ENCODE measurements at regions not wholly inside any gene's neighbourhood (a gene's known extent, or its start where the extent isn't known, plus 50 kb on each side); places are given as distances from the start of the nearest gene placed in this dataset.
"Not testable (repeated sequence)": the region's sequence is repeated elsewhere in the genome, so short reads cannot be mapped to it uniquely, and the experiment has no call there.

DNA sequence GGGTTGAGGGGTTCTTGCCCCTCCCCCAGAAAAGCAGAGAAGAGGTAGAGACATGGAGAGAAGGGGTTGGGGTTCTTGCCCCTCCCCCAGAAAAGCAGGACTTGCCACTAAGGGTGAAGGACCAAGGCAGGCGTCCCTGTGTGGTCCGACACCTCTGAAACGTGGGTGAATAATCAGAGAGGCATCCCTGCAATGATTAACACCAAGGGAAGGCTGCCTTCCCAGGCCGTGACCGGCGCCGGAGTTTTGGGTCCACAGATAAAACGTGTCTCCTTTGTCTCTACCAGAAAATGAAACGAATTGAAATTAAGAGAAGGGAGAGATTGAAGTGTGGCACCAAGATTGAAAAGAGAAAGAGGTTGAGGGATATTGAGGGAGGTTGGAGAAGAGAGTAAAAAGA lies 778.2 kb downstream of the UQCRFS1 start:
- DNase-seq (ENCODE audit: low read depth); H3K4me3 ChIP-seq (ENCODE audit: low read depth, low read length): not testable (repeated sequence)

DNA sequence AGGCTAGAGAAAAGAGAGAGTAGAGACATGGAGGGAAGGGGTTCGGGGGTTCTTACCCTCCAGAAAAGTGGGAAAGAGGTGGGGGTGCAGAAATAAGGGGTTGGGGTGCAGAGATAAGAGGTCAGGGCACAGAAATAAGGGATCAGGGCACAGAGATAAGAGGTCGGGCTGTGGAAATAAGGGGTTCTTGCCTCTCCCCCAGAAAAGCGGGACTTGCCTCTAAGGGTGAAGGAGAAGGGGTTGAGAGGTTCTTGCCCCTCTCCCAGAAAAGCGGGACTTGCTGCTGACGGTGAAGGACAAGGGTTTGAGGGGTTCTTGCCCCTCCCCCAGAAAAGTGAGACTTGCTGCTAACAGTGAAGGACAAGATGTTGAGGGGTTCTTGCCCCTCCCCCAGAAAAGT lies 778.6 kb downstream of the UQCRFS1 start:
- H3K4me3 ChIP-seq (ENCODE audit: low read depth, low read length); DNase-seq (ENCODE audit: low read depth): not testable (repeated sequence)

DNA sequence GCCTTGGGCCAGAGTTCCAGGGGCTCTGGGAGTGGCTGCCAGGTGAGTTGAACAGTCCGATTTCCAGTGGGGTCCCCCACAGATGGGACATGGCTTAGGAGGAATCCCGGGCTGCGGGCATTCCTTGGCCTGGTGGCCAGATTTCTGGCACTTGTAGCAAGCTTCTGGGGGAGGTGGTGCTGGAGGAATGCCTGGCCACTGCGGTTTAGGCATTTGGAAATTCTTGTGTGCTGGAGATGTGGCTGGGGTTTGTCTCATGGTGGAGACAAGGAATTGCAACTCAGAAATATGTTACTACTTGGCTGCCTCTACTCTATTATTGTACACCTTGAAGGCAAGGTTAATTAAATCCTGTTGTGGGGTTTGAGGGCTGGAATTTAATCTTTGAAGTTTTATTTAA lies 779.8 kb downstream of the UQCRFS1 start:
- DNase-seq (ENCODE audit: low read depth); H3K4me3 ChIP-seq (ENCODE audit: low read depth, low read length): not testable (repeated sequence)

DNA sequence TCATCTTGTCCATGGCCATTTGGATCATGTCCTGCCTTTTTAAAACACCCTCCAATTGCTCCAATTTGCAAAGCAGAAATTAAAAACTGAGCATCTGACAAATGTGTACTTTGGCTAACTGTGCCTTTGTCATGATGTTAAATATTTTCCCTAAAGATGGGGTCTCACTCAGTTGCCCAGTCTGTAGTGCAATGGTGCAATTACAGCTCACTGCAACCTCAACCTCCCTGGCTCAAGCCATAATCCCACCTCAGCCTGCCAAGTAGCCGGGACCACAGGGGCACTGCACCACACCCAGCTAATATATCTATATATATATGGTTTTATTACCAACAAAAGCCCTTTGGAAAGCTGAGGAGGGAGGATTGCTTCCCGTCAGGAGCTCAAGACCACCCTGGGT lies 782.7 kb downstream of the UQCRFS1 start:
- H3K4me3 ChIP-seq (ENCODE audit: low read depth, low read length) = no peak overlapping the region

DNA sequence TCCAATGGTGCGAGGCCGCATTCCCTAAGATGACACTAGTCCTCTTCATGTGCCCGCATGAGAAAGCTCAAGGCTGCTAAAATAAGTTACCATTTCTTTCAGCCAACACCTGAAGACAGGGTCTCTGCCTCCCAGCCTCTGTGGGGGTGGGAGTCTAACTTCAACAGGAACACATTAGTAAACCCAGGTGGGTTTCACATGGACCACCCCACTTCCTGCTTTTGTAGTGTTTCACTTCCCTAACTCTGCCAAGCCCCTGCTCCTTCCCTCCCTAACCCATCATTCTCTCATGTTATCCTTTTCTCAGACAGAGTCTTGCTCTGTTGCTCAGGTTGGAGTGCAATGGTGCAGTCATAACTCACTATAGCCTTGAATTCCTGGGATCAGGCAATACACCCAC lies 783.6 kb downstream of the UQCRFS1 start:
- no peak for DNase-seq (ENCODE audit: low read depth)

More for the DNA sequence above, 782.7 kb downstream of the UQCRFS1 start:
- DNase-seq (ENCODE audit: low read depth) = no peak

DNA sequence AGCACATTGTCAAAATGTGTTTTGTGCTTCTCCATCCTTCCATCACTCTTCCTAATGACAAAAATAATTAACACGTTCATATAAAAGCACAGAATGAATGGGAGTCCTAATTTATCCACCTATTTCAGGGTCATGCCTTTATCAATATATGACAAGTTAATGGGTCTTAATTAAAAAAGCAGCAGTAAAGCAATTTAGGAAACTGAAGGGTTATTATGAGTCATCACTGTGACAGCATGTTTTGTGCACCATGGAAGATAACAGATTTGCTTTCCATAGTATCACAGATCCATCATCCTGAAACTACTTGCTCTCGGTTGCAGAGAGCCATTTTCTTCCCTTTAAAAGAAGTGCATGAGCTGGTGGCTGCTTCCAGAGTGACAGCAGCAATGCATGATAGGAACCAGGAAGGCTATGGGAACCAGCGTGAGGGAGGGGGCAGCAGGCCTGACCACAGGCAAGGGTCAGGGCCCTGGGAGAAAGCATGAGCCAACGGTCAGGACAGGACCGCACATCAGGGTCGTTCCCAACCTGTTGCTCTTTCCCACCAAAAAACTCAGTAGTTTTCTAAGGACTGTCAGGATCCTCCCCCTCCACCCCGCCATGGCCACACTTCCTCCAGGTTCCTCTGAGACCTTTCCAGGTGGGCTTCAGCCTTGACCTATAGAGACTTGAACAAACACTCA lies 784.1 kb downstream of the UQCRFS1 start:
- no peak overlapping the region for H3K4me3 ChIP-seq (ENCODE audit: low read depth, low read length)
- no peak for DNase-seq (ENCODE audit: low read depth)

More for the DNA sequence above, 783.6 kb downstream of the UQCRFS1 start:
- H3K4me3 ChIP-seq (ENCODE audit: low read depth, low read length) = no peak overlapping the region

DNA sequence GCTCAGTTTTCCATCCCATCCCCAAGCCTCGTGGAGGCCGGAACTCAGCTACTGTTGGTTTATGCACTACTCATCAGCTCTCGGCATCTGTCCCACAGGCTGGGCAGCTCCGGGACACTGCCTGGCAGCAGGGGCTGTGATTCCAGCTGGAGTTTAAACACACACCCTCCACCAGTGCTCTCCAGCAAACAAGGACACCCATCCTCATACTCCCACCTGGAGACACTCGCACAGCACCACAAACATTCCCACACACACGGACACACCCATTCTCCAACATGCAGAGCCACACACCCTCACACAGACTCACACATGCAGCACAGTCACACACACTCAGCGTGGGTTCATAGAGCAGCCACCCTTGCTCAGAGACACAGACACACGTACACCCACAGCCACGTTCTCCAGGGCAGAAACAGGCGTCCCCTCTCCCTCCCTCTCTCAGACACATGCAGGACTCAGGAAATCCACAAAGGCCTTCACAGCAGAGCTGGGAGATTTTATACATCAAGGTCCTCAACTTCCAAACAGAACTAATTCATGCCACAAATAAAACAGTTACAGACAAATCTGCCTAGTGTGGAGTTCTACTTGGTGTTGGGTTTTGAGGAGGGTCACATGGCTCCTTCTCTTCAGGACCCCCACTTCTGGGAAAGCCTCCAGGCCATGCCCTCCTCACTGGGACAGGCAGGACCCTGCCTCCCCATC lies 785.4 kb downstream of the UQCRFS1 start:
- no peak for DNase-seq (ENCODE audit: low read depth)
- H3K4me3 ChIP-seq (ENCODE audit: low read depth, low read length) = no peak overlapping the region

DNA sequence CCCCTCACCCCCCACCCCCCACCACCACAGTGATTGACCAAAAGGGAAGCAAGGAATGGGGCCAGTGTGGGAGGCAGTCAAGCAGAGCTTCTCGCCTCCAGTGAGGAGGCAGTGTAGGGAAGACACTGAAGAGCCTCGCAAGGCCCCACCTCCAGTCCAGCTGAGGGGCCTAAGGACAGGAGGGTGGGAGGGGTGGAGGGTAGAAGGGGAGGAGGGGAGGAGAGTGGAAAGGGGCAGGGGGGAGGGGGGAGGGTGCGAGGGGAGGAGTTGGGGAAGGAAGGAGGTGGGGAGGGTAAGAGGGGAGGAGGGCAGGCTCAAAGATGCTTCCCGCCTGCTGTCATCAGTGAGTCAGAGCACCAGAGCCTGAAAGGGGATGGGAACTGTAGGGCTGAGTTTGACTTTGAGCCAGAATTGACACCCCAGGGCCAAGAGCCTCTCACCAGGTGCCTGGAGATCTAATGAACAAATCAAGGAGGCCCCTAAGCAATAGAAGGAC lies 786.2 kb downstream of the UQCRFS1 start:
- DNase-seq (ENCODE audit: low read depth) = peak; percentile 32
- no peak overlapping the region for H3K4me3 ChIP-seq (ENCODE audit: low read depth, low read length)

DNA sequence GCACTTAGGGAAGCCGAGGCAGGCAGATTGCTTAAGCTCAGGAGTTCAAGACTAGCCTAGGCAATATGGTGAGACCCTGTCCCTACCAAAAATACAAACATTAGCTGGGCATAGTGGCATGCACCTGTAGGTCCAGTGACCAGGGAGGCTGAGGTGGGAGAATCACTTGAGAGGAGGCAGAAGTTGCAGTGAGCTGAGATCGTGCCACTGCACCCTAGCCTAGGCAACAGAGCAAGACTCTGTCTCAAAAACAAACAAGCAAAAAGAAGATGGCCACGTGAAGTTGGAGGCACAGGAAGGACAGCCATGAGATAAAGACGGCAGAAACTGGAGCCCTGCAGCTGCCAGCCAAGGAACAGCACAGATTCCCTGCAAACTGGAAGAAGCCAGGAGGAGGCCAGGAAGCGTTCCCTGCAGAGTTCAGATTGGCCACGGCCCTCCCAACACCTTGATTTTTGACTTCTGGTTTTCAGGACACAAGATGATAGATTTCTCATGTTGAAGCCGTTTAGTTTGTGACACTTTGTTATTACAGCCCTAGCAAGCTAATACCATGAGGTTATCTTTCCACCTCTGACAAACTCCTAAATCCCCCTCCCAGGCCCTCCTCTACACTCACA lies 786.7 kb downstream of the UQCRFS1 start:
- H3K4me3 ChIP-seq (ENCODE audit: low read depth, low read length) = no peak overlapping the region
- DNase-seq (ENCODE audit: low read depth) = no peak

DNA sequence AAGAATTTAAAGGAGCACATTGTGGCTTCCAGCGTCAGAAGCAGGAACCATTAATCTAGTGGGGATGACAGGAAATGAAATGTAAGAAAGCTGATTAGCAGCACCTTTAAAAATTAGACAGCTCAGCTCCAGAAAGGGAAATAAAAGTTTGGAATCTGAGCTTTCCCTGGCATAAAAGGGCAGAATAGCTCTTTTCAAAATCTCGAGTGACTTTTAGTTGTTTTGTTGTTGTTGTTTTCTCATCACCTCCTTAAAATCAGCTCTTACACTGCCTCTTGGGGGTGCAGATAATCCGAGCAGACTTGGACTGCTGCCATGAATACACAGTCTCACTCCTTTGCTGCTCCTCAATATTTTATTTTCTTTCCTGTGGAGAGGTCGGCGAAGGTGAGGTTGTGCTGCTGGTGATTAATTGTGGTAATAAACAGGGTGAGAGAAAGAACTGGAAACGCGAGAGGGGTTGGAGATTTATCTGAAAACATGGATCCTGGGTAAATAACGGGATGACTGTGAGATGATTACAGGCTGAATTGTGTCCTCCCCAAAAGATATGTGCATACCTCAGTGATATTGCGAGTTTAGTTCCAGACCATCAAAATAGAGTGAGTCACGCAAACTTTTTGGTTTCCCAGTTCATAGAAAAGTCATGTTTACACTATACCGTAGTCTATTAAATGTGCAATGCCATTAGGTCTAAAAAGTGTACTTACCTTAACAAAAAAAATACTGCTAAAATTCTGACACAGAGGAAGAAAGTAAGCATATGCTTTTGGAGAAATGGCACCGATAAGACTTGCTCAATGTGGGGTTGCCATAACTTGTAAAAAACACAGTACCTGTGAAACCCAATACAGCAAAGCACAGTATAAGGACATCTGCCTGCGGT lies 787.7 kb downstream of the UQCRFS1 start:
- H3K4me3 ChIP-seq (ENCODE audit: low read depth, low read length) = no peak overlapping the region
- DNase-seq (ENCODE audit: low read depth) = no peak

DNA sequence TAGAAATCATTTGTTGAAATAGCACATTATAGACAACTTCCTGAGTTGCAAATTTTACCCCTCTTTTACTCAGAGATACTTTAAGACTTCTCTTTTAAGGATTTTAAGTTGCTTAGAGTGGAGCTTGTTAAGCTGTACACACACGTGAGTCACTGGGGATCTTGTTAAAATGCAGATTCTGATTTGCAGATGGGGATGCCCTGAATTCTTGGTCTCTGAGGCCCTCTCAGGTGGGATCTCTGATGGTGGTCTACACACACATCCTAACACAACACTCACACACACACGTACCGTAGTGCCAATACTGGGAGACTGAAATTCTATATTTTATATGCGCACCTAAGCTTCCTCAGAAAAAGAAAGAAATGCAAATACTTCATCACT lies 788.3 kb downstream of the UQCRFS1 start:
- no peak overlapping the region for H3K4me3 ChIP-seq (ENCODE audit: low read depth, low read length)
- no peak for DNase-seq (ENCODE audit: low read depth)

DNA sequence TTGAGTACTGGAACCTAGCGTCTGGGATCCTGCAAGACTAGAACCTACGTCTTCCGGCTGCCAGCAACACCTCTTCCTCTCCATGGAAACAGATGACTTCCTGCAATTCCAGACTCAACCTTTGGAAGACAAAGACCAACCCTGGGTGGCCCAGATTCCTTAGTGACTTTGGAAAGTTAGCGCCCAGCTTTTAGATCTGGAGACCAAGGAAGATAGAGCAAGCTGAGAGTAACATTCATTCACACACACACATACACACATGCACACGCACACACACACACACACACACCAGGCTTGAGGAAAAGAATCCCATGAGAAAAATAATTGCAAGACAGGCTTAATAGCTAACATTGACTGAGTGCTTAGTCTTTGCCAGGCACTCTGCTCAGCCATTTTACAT lies 788.9 kb downstream of the UQCRFS1 start:
- no peak for DNase-seq (ENCODE audit: low read depth)
- H3K4me3 ChIP-seq (ENCODE audit: low read depth, low read length) = no peak overlapping the region

DNA sequence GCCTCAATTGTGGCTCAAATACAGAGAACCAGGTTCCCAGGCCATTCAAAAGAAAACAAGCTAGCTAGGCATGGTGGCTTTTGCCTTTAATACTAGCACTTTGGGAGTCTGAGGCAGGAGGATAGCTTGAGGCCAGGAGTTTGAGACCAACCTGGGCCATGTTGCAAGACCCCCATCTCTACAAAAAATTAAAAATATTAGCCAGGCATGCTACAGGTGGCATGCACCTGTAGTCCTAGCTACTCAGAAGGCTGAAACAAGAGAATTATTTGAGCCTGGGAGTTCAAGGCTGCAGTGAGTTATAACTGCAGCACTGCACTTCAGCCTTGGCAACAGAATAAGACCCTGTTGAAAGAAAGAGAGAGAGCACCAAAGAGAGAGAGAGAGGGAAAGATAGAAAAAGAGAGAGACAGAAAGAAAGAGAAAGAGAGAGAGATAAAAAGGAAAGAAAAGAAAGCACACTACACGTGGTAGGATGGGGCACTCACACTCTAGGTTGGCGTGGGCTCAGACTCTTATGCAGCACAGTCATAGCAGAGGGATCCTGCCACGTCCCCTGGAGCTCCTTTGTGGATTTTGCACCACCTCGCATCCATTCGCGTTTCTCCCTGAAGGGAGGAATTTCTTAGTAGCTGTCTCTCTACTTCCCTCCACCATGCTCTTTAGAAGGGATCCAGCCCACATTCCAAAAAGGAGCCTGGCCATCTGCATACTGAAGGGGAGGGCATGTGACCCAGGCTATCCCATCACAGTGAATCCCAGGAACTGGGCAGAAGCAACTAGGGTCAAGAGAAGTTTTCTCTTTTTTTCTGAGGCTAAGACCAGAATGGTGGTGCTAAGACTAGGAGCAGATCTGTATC lies 789.9 kb downstream of the UQCRFS1 start:
- no peak overlapping the region for H3K4me3 ChIP-seq (ENCODE audit: low read depth, low read length)
- DNase-seq (ENCODE audit: low read depth) = no peak

DNA sequence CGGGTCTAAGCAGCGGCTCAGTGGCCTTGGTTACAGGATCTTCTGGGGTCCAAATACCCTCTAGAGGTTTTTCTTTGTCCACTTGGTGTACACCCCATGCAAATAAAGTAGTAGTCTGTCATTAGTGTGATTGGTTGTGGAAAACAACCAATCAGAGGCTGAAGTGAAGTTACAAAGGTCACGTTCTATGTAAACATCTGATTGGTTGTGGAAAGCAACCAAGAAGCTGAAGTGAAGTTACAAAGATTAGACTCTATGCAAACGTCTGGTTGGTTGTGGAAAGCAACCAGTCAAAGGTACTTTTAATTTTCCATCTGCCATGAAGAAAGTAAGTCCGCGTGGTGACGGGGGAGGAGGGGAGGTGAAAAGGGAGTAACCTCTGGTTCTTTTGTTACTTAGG lies 790.9 kb downstream of the UQCRFS1 start:
- H3K4me3 ChIP-seq (ENCODE audit: low read depth, low read length) = no peak overlapping the region
- no peak for DNase-seq (ENCODE audit: low read depth)

DNA sequence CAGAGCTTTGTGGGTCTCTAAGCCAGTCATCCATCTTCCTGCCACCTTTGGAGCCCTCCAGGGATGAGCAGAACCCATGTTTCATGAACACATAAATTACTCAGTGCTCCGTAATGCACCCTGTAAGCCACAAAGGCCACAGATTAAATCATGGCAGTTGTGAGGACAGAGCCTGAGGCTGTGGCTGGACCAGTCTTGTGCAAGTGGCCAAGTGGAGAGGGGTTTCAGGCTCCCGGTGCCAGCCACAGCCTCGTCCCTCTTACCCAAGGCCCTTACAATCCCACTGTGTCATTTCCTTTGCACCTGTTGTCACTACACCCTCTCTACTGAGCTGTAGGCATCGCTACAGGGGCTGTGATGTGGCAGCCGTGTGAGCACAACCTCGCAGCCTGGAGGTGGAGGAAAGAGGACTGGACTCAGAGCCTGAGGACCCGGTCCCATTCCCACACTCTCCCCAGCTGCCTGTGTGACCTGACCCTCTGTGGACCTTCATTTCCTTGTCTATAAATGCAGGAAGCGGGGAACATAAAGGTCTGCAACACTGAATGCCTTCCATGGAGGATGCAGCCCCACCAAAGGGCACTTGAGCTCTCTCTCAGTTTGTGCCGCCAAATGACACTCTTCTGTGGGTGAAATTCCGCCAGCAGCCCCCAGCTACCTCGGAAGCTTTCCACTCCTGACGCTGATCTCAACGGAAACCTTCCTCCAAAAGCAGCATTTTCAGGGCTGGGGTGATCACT lies 792.0 kb downstream of the UQCRFS1 start:
- DNase-seq (ENCODE audit: low read depth) = no peak

DNA sequence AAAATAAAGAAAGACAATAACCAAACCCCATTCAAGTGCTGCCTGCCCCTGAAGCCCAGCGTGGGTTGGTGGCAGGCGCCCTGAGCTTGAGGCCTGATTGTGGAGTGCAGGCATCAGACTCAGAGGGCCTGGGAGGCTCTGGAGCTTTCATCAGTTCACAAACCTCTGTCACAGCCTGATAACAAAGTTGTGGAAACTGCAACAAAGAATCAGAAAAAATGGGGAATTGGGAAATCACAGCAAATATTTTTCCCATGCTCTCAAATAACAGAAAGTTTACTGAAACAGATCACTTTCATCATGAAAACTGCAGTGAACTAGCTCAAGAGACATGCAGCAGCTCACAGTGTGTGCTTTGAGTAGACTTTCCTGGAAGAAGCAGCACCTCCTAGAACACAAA lies 793.6 kb downstream of the UQCRFS1 start:
- no peak overlapping the region for H3K4me3 ChIP-seq (ENCODE audit: low read depth, low read length)
- DNase-seq (ENCODE audit: low read depth) = no peak

More for the DNA sequence above, 792.0 kb downstream of the UQCRFS1 start:
- H3K4me3 ChIP-seq (ENCODE audit: low read depth, low read length) = no peak overlapping the region

DNA sequence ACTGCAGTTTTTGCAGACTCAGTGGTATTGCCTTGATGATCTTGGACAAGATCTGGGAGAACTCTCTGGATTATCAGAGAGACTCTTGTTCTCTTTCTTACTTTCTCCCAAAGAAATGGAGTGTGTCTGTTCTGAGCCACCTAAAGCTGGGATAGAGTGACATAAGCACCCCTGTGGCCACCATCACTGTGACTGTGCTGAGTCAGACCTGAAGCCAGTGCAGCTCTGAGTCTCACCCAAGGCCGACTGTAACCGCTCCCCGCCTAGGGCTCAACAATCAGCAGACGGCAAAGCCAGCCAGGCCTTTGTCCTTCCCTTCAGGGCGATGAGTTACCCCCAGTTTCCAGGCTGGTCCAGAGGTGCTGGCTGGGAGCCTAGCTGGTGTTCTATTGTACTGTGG lies 795.6 kb downstream of the UQCRFS1 start:
- no peak for DNase-seq (ENCODE audit: low read depth)

DNA sequence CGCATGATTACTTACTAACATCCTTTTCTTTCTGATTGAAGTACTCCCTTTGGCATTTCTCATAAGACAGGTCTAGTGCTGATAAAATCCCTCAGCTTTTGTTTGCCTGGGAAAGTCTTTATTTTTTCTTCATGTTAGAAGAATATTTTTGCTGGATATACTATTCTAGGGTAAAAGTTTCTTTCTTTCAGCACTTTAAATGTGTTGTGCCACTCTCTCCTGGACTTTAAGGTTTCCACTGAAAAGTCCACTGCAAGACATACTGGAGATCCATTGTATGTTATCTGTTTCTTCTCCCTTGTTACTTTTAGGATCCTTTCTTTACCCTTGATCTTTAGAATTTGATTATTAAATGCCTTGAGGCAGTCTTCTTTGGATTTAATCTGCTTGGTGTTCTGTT lies 796.7 kb downstream of the UQCRFS1 start:
- no peak overlapping the region for H3K4me3 ChIP-seq (ENCODE audit: low read depth, low read length)
- DNase-seq (ENCODE audit: low read depth) = no peak

More for the DNA sequence above, 795.6 kb downstream of the UQCRFS1 start:
- H3K4me3 ChIP-seq (ENCODE audit: low read depth, low read length) = no peak overlapping the region
